Fibroblast of lung (primary cell): ENCODE measurements at regions not wholly inside any gene's neighbourhood (a gene's known extent, or its start where the extent isn't known, plus 50 kb on each side); places are given as distances from the start of the nearest gene placed in this dataset.

Experiments
- DNase-seq, 2 donors: peaks; one replicate each; pipeline versions ENCODE4 v3.0.0 to v3.0.0-alpha.2; 2010; ENCODE audit warnings: low read depth in 2 of 2
- H2AFZ ChIP-seq: 2 replicates; pipeline ENCODE4 v1.5.1; 2012; ENCODE audit warnings: low read length, control low read depth, inconsistent platforms
- H3K27ac ChIP-seq: 2 replicates; pipeline ENCODE4 v1.5.1; 2011; ENCODE audit warnings: low read length, control low read depth; ENCODE audit not compliant: insufficient read depth
- H3K27me3 ChIP-seq: 2 replicates; pipeline ENCODE4 v1.5.1; 2011; ENCODE audit warnings: mild to moderate bottlenecking, low read length; ENCODE audit not compliant: control insufficient read depth, insufficient read depth
- H3K36me3 ChIP-seq: 2 replicates; pipeline ENCODE4 v1.5.1; 2011; ENCODE audit warnings: low read length; ENCODE audit not compliant: control insufficient read depth, insufficient read depth
- H3K4me1 ChIP-seq: 2 replicates; pipeline ENCODE4 v1.5.1; 2011; ENCODE audit warnings: low read length; ENCODE audit not compliant: control insufficient read depth, insufficient read depth; ENCODE audit errors: extremely low read depth
- H3K4me2 ChIP-seq: 2 replicates; pipeline ENCODE4 v1.5.1; 2011; ENCODE audit warnings: low read length, control low read depth; ENCODE audit not compliant: insufficient read depth; ENCODE audit errors: extremely low read depth
- H3K4me3 ChIP-seq, 4 experiments: fragments of 200-600 bp in 1 of 4; sonication (generic) in 1 of 4; replicated peaks in 1 of 4; 2 replicates each; pipeline ENCODE4 v1.5.1; 2011 to 2016; ENCODE audit warnings: low read length in 4 of 4, low read depth in 3 of 4, mild to moderate bottlenecking in 3 of 4, control low read depth in 2 of 4, inconsistent platforms in 1 of 4, mixed read lengths in 1 of 4; ENCODE audit not compliant: insufficient read depth in 1 of 4; ENCODE audit errors: control extremely low read depth in 1 of 4
- H3K79me2 ChIP-seq: 2 replicates; pipeline ENCODE4 v1.5.1; 2012; ENCODE audit warnings: mild to moderate bottlenecking, low read length, inconsistent platforms; ENCODE audit not compliant: control insufficient read depth, insufficient read depth
- H3K9ac ChIP-seq: 2 replicates; pipeline ENCODE4 v1.5.1; 2011; ENCODE audit warnings: mild to moderate bottlenecking, low read length, control low read depth; ENCODE audit not compliant: insufficient read depth
- H3K9me3 ChIP-seq: 2 replicates; pipeline ENCODE4 v1.5.1; 2012; ENCODE audit warnings: low read depth, low read length; ENCODE audit not compliant: control insufficient read depth, insufficient read depth
- H4K20me1 ChIP-seq: 2 replicates; pipeline ENCODE4 v1.5.1; 2011; ENCODE audit warnings: low read length; ENCODE audit not compliant: control insufficient read depth, insufficient read depth; ENCODE audit errors: extremely low read depth
- CTCF ChIP-seq, 2 donors: IDR thresholded peaks in 1 of 2; conservative IDR thresholded peaks in 1 of 2; 1 replicate in 1 of 2; 2 replicates in 1 of 2; pipeline ENCODE4 v1.5.1; 2011 to 2012; ENCODE audit warnings: low read length in 2 of 2, control low read depth in 1 of 2, inconsistent platforms in 1 of 2, low read depth in 1 of 2, mild to moderate bottlenecking in 1 of 2
- EZH2 ChIP-seq: IDR thresholded peaks from 2 replicates; pipeline ENCODE4 v1.5.1; 2012; ENCODE audit warnings: low read length, control low read depth, mild to moderate bottlenecking; ENCODE audit errors: missing control alignments

- Histone ChIP-seq H2AFZ (no peak overlapping the region), H3K4me1 (no peaks in the 10 kb centered on the region), H3K36me3 (no peaks in the 10 kb centered on the region), H3K4me3 (no peak overlapping the region), H3K9me3 (no peaks in the 10 kb centered on the region), H3K27me3 (no peaks in the 10 kb centered on the region), H4K20me1 (no peaks in the 10 kb centered on the region), H3K9ac (no peak overlapping the region), H3K4me2 (no peak overlapping the region), H3K27ac (no peak overlapping the region), H3K79me2 (no peaks in the 10 kb centered on the region)
- no peak for DNase-seq
- TF ChIP-seq EZH2 (no peak), CTCF (conservative IDR thresholded peaks at IDR 0.05 in 1 of 2, IDR thresholded peaks at IDR 0.05 in 1 of 2; ENCODE audit: low read depth in 1 of 2, low read length in 2 of 2) (no peak)
Observed at GRCh38 chr2:58732999-58733398, 491.9 kb upstream of the FANCL start.

- H3K4me2 ChIP-seq: no peak overlapping the region
- no peak overlapping the region for H3K27ac ChIP-seq
- TF ChIP-seq EZH2 (no peak), CTCF (conservative IDR thresholded peaks at IDR 0.05 in 1 of 2, IDR thresholded peaks at IDR 0.05 in 1 of 2; ENCODE audit: low read depth in 1 of 2, low read length in 2 of 2) (no peak)
- H3K4me3 ChIP-seq: no peak overlapping the region
- H3K9ac ChIP-seq: no peak overlapping the region
- no peaks in the 10 kb centered on the region for H3K27me3 ChIP-seq
- H3K4me1 ChIP-seq: no peaks in the 10 kb centered on the region
- no peak for DNase-seq
- H3K79me2 ChIP-seq: no peaks in the 10 kb centered on the region
- H3K9me3 ChIP-seq: no peaks in the 10 kb centered on the region
- no peak overlapping the region for H2AFZ ChIP-seq
- H4K20me1 ChIP-seq: no peaks in the 10 kb centered on the region
- no peaks in the 10 kb centered on the region for H3K36me3 ChIP-seq
Observed at GRCh38 chr2:58731488-58731869, 490.4 kb upstream of the FANCL start.

GRCh38 chr2:58730764-58731487 is 489.8 kb upstream of the FANCL start:
- Histone ChIP-seq H2AFZ (no peak overlapping the region), H3K4me1 (no peaks in the 10 kb centered on the region), H3K79me2 (no peaks in the 10 kb centered on the region), H4K20me1 (no peaks in the 10 kb centered on the region), H3K36me3 (no peaks in the 10 kb centered on the region), H3K4me2 (no peak overlapping the region), H3K27me3 (no peaks in the 10 kb centered on the region), H3K4me3 (no peak overlapping the region), H3K9ac (no peak overlapping the region), H3K27ac (no peak overlapping the region), H3K9me3 (no peaks in the 10 kb centered on the region)
- DNase-seq: no peak
- TF ChIP-seq EZH2 (no peak), CTCF (conservative IDR thresholded peaks at IDR 0.05 in 1 of 2, IDR thresholded peaks at IDR 0.05 in 1 of 2; ENCODE audit: low read depth in 1 of 2, low read length in 2 of 2) (no peak)
